NOMO-1 treated with DMSO at 0.1 percent for 48 hours (cell line): ENCODE measurements at regions not wholly inside any gene's neighbourhood (a gene's known extent, or its start where the extent isn't known, plus 50 kb on each side); places are given as distances from the start of the nearest gene placed in this dataset.
"Not testable (repeated sequence)": the region's sequence is repeated elsewhere in the genome, so short reads cannot be mapped to it uniquely, and the experiment has no call there.

Experiments used
- DNase-seq: peaks from one replicate; lab custom pipeline; 2025; ENCODE audit not compliant: unreplicated experiment; lab: John Stamatoyannopoulos, UW

GRCh38 chr20:30895354-30895711, 362.1 kb upstream of the DEFB115 start:
- DNase-seq: not testable (repeated sequence)

GRCh38 chr20:30899370-30900079, 357.9 kb upstream of the DEFB115 start:
- not testable (repeated sequence) for DNase-seq

- DNase-seq: not testable (repeated sequence)
Observed at GRCh38 chr20:30900080-30900719, 357.3 kb upstream of the DEFB115 start.

- not testable (repeated sequence) for DNase-seq
Observed at GRCh38 chr20:30905231-30905630, 352.2 kb upstream of the DEFB115 start.

- DNase-seq: no peak
Observed at GRCh38 chr20:30910937-30911725, 346.3 kb upstream of the DEFB115 start.

GRCh38 chr20:30911832-30912660, 345.4 kb upstream of the DEFB115 start:
- not testable (repeated sequence) for DNase-seq

GRCh38 chr20:30912661-30913026, 344.8 kb upstream of the DEFB115 start:
- not testable (repeated sequence) for DNase-seq

GRCh38 chr20:30916404-30916803, 341.1 kb upstream of the DEFB115 start:
- not testable (repeated sequence) for DNase-seq

- no peak for DNase-seq
Observed at GRCh38 chr20:30919514-30920188, 337.8 kb upstream of the DEFB115 start.

GRCh38 chr20:30921286-30922071, 336.0 kb upstream of the DEFB115 start:
- DNase-seq: no peak

- no peak for DNase-seq
Observed at GRCh38 chr20:30922129-30922528, 335.3 kb upstream of the DEFB115 start.

- DNase-seq: no peak
Observed at GRCh38 chr20:30937790-30938189, 319.7 kb upstream of the DEFB115 start.

GRCh38 chr20:30949761-30950160, 307.7 kb upstream of the DEFB115 start:
- no peak for DNase-seq

GRCh38 chr20:30951088-30951487, 306.4 kb upstream of the DEFB115 start:
- not testable (repeated sequence) for DNase-seq

- DNase-seq: not testable (repeated sequence)
Observed at GRCh38 chr20:30956649-30957048, 300.8 kb upstream of the DEFB115 start.

GRCh38 chr20:30959208-30959607, 298.3 kb upstream of the DEFB115 start:
- DNase-seq: not testable (repeated sequence)

- DNase-seq: no peak
Observed at GRCh38 chr20:30963591-30963990, 293.9 kb upstream of the DEFB115 start.

- not testable (repeated sequence) for DNase-seq
Observed at GRCh38 chr20:30975859-30976258, 281.6 kb upstream of the DEFB115 start.

- no peak for DNase-seq
Observed at GRCh38 chr20:30985386-30985785, 272.1 kb upstream of the DEFB115 start.
